Lower leg skin (tissue), 3 donors: ENCODE measurements at regions not wholly inside any gene's neighbourhood (a gene's known extent, or its start where the extent isn't known, plus 50 kb on each side); places are given as distances from the start of the nearest gene placed in this dataset.

ENCODE experiments used
- POLR2A ChIP-seq, 2 donors: fragments of 450-650 bp; IDR thresholded peaks; one replicate each; pipeline ENCODE4 v1.6.1; 2016 to 2017; ENCODE audit warnings: antibody characterized with exemption in 2 of 2, mild to moderate bottlenecking in 1 of 2, moderate library complexity in 1 of 2
- TF ChIP-seq, protein P1 (sequence below), 3 donors: fragments of 450-650 bp; IDR thresholded peaks; one replicate each; pipeline ENCODE4 v1.5.1; 2016; ENCODE audit warnings: antibody characterized with exemption in 3 of 3, mild to moderate bottlenecking in 3 of 3, moderate library complexity in 2 of 3

DNA sequence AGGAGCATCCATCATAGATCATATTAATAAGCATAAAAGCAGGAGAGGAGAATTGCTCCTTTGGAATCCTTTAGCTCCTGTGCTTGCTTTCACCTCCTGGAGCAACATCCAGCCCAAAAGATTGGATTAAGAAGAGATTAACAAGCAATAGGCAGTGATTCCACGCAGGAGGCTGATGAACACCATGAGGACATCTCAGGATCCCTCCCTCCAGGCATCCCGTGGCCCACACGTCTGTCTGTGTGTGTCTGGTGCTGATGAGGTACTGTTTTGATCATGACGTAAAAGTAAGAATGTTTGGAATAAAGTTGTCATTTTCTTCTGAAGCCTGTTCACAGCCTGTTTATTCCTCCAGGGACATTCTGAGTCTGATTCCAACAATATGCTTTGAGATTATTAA is 185.5 kb upstream of the MYLIP start:
- TF ChIP-seq, protein P1, sequence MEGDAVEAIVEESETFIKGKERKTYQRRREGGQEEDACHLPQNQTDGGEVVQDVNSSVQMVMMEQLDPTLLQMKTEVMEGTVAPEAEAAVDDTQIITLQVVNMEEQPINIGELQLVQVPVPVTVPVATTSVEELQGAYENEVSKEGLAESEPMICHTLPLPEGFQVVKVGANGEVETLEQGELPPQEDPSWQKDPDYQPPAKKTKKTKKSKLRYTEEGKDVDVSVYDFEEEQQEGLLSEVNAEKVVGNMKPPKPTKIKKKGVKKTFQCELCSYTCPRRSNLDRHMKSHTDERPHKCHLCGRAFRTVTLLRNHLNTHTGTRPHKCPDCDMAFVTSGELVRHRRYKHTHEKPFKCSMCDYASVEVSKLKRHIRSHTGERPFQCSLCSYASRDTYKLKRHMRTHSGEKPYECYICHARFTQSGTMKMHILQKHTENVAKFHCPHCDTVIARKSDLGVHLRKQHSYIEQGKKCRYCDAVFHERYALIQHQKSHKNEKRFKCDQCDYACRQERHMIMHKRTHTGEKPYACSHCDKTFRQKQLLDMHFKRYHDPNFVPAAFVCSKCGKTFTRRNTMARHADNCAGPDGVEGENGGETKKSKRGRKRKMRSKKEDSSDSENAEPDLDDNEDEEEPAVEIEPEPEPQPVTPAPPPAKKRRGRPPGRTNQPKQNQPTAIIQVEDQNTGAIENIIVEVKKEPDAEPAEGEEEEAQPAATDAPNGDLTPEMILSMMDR (IDR thresholded peaks at IDR 0.05) = no peak
- TF ChIP-seq POLR2A (IDR thresholded peaks at IDR 0.05) = no peak
